ENCODE measurements at regions not wholly inside any gene's neighbourhood (a gene's known extent, or its start where the extent isn't known, plus 50 kb on each side); places are given as distances from the start of the nearest gene placed in this dataset.

DNA sequence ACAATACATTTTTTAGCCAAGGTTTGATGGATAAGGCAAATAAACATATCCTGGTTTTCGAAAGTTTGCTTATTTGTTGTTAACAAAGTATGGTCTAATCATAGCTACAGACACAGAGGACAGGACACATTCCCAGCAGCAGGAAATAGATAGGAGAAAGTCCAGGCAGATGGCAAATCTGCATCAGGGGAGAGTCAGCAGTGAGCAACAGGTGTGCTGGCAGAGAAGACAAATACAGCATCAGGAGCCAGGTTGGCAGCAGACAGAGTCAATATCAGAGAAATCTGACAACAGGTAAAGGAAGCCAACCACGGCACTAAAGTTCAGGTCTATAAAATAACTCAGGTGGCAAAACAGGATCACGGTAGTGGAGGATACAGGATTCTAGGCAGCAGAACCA lies 210.7 kb upstream of the PTBP2 start:
- POLR2A ChIA-PET (ENCODE audit: partially characterized antibody), result no interaction called here
- DNase-seq (ENCODE audit: low read depth in 1 of 2, low spot score in 2 of 2) (no peak), FAIRE-seq (no peak)
- Histone ChIP-seq H4K5ac (ENCODE audit: insufficient read length, low read depth, low read length) (no peak overlapping the region), H3K4me2 (ENCODE audit: insufficient read depth in 1 of 2, low read depth in 2 of 2, low read length in 2 of 2) (no peak overlapping the region), H3K9ac (replicated peaks in 1 of 4; ENCODE audit: extremely low read depth in 1 of 4, low read depth in 3 of 4, low read length in 3 of 4) (no peak overlapping the region), H3K9me3 (ENCODE audit: insufficient read depth in 2 of 2, low read depth in 1 of 2, low read length in 1 of 2) (no peaks in the 10 kb centered on the region), H4K20me1 (replicated peaks in 1 of 2; ENCODE audit: control insufficient read depth in 1 of 2, insufficient read depth in 2 of 2, low read length in 2 of 2) (no peaks in the 10 kb centered on the region), H2BK120ac (replicated peaks; ENCODE audit: low read depth, low read length) (no peak overlapping the region), H3K4me1 (replicated peaks in 1 of 4; ENCODE audit: control insufficient read depth in 3 of 4, insufficient read depth in 4 of 4, low read length in 3 of 4) (peaks cover 0 to 6% (median 0%) of the 10 kb centered on the region in 4 experiments; a peak in 3 of 7 replicates), H3K36me3 (ENCODE audit: control insufficient read depth in 2 of 4, insufficient read depth in 4 of 4, low read length in 3 of 4) (no peaks in the 10 kb centered on the region), H3K27me3 (replicated peaks in 1 of 4; ENCODE audit: control insufficient read depth in 3 of 4, extremely low read depth in 1 of 4, insufficient read depth in 3 of 4, low read length in 3 of 4) (no peaks in the 10 kb centered on the region), H3K4me3 (ENCODE audit: extremely low read depth in 1 of 4, insufficient read depth in 2 of 4, low read depth in 3 of 4, low read length in 4 of 4) (no peak overlapping the region), H3K27ac (ENCODE audit: low read depth, low read length) (no peak overlapping the region), H2BK5ac (ENCODE audit: low read depth, low read length) (no peak overlapping the region), H3K23me2 (ENCODE audit: low read depth, low read length) (no peaks in the 10 kb centered on the region), H2BK12ac (ENCODE audit: low read depth, low read length) (no peak overlapping the region), H3K4ac (replicated peaks; ENCODE audit: insufficient read length, low read depth, low read length) (no peak overlapping the region), H2BK15ac (ENCODE audit: low read length) (no peak overlapping the region), H3K56ac (replicated peaks; ENCODE audit: insufficient read length, low read depth, low read length) (no peak overlapping the region), H2AFZ (ENCODE audit: low read length) (no peak overlapping the region), H3K18ac (ENCODE audit: extremely low read depth, low read length) (no peak overlapping the region), H3K14ac (ENCODE audit: insufficient read length) (no peak overlapping the region), H3K23ac (ENCODE audit: insufficient read length) (no peak overlapping the region), H3K79me2 (ENCODE audit: control insufficient read depth in 1 of 2, insufficient read depth in 2 of 2, low read length in 2 of 2) (no peaks in the 10 kb centered on the region), H2AK5ac (ENCODE audit: low read depth, low read length) (no peak overlapping the region), H4K8ac (ENCODE audit: extremely low read depth, insufficient read depth, low read length) (no peak overlapping the region), H3K79me1 (ENCODE audit: low read depth, low read length) (no peaks in the 10 kb centered on the region), H2BK20ac (ENCODE audit: low read length) (no peak overlapping the region), H4K91ac (replicated peaks; ENCODE audit: insufficient read length, low read length) (no peak overlapping the region)
- CTCF ChIA-PET (ENCODE audit: partially characterized antibody), result interaction anchor here (1.2 kb wide), 1 partner anchor 10 kb away, joined by 3 read pairs; no protein-coding TSS in a partner anchor
- 94% methylated on average over 3 of the region's 3 CpGs; no CpG with 5 or more reads in 1 of the 2 experiments for WGBS, 2 experiments (ENCODE audit: extremely low coverage in 1 of 2, insufficient coverage in 1 of 2, insufficient read length in 1 of 2, insufficient replicate concordance in 2 of 2, low coverage in 1 of 2, low lambda C conversion rate in 2 of 2, missing lambda C conversion rate in 1 of 2)
- TF ChIP-seq NANOG (IDR thresholded peaks at IDR 0.05; ENCODE audit: insufficient read depth, low read depth, low read length, poor library complexity, severe bottlenecking) (no peak), HDAC6 (IDR thresholded peaks at IDR 0.05; ENCODE audit: low read depth, low read length) (no peak), ASH2L (IDR thresholded peaks at IDR 0.05; ENCODE audit: low read length) (no peak), SP2 (IDR thresholded peaks at IDR 0.05; ENCODE audit: low read length) (no peak), CTBP2 (IDR thresholded peaks at IDR 0.05; ENCODE audit: borderline replicate concordance, insufficient read depth, insufficient read length, low read length) (no peak), RXRA (IDR thresholded peaks at IDR 0.05; ENCODE audit: insufficient read depth, low read depth, low read length) (no peak), SP1 (IDR thresholded peaks at IDR 0.05; ENCODE audit: low read depth, low read length) (no peak), SIN3A (conservative IDR thresholded peaks at IDR 0.05 in 1 of 2, IDR thresholded peaks at IDR 0.05 in 1 of 2; ENCODE audit: low read depth in 1 of 2, low read length in 2 of 2) (no peak), SIX5 (IDR thresholded peaks at IDR 0.05; ENCODE audit: low read depth, low read length) (no peak), RFX5 (IDR thresholded peaks at IDR 0.05; ENCODE audit: borderline replicate concordance, low read depth, low read length) (no peak), SRF (IDR thresholded peaks at IDR 0.05; ENCODE audit: low read depth, low read length) (no peak)
- TF ChIP-seq, protein P1, sequence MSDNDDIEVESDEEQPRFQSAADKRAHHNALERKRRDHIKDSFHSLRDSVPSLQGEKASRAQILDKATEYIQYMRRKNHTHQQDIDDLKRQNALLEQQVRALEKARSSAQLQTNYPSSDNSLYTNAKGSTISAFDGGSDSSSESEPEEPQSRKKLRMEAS (IDR thresholded peaks at IDR 0.05), result no peak
- TF ChIP-seq, protein P2, sequence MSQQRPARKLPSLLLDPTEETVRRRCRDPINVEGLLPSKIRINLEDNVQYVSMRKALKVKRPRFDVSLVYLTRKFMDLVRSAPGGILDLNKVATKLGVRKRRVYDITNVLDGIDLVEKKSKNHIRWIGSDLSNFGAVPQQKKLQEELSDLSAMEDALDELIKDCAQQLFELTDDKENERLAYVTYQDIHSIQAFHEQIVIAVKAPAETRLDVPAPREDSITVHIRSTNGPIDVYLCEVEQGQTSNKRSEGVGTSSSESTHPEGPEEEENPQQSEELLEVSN (IDR thresholded peaks at IDR 0.05), result no peak

All from H1 (cell line).